Thyroid gland (tissue), 4 donors: ENCODE measurements at regions not wholly inside any gene's neighbourhood (a gene's known extent, or its start where the extent isn't known, plus 50 kb on each side); places are given as distances from the start of the nearest gene placed in this dataset.

Experiments
- DNase-seq, 2 donors: peaks; one replicate each; pipeline ENCODE4 v3.0.0-alpha.2; 2019
- H3K27ac ChIP-seq, 3 donors: fragments of 200-600 bp; sonication (generic); 1 replicate in 2 of 3; 2 replicates in 1 of 3; pipeline ENCODE4 v1.5.1; 2016 to 2019; ENCODE audit warnings: mild to moderate bottlenecking in 1 of 3, moderate library complexity in 1 of 3
- H3K27me3 ChIP-seq: fragments of 200-600 bp; sonication (generic); one replicate; pipeline ENCODE4 v1.5.1; 2019
- H3K36me3 ChIP-seq, 2 donors: fragments of 200-600 bp; sonication (generic); one replicate each; pipeline ENCODE4 v1.5.1; 2016 to 2019
- H3K4me1 ChIP-seq, 2 donors: fragments of 200-600 bp; sonication (generic); one replicate each; pipeline ENCODE4 v1.5.1; 2017 to 2019
- H3K4me3 ChIP-seq, 3 donors: fragments of 200-600 bp; sonication (generic); replicated peaks in 1 of 3; 1 replicate in 2 of 3; 2 replicates in 1 of 3; pipeline ENCODE4 v1.5.1; 2016; ENCODE audit warnings: mild to moderate bottlenecking in 1 of 3
- H3K9me3 ChIP-seq: fragments of 200-600 bp; sonication (generic); one replicate; pipeline ENCODE4 v1.5.1; 2017
- CTCF ChIP-seq, 6 experiments: fragments of 200-600 bp in 3 of 6; fragments of 450-650 bp in 3 of 6; sonication (generic) in 3 of 6; IDR thresholded peaks; one replicate each; pipeline ENCODE4 v1.5.1; 2016 to 2019; ENCODE audit warnings: antibody characterized with exemption in 6 of 6, mild to moderate bottlenecking in 2 of 6, inconsistent platforms in 1 of 6, moderate library complexity in 1 of 6
- POLR2A ChIP-seq, 2 donors: fragments of 450-650 bp; IDR thresholded peaks; one replicate each; pipeline ENCODE4 v1.6.1; 2017; ENCODE audit warnings: antibody characterized with exemption in 2 of 2, mild to moderate bottlenecking in 2 of 2, moderate library complexity in 1 of 2
- WGBS, 2 donors: methylation state at CpG; one replicate each; pipeline ENCODE4 v1.1.5; 2017; 5-methylcytosine and 5-hydroxymethylcytosine counted together
- intact Hi-C: fragments of 100-400 bp; cut with DNase I; formaldehyde crosslinking; loops from one replicate; pipeline ENCODE4 v1.15.1; 2023

GRCh38 chr2:160721089-160722040 lies 227.8 kb upstream of the RBMS1 start:
- H3K27me3 ChIP-seq = no peaks in the 10 kb centered on the region
- H3K27ac ChIP-seq = no peak overlapping the region
- no peaks in the 10 kb centered on the region for H3K9me3 ChIP-seq
- no peak for TF ChIP-seq CTCF (IDR thresholded peaks at IDR 0.05)
- TF ChIP-seq POLR2A (IDR thresholded peaks at IDR 0.05) = no peak
- no peaks in the 10 kb centered on the region for H3K4me1 ChIP-seq
- intact Hi-C loops = no loop called here
- no peak overlapping the region for H3K4me3 ChIP-seq
- 89 to 95% methylated on average over 1 of the region's 1 CpG for WGBS, 2 donors
- no peaks in the 10 kb centered on the region for H3K36me3 ChIP-seq
- no peak for DNase-seq

- H3K36me3 ChIP-seq = no peaks in the 10 kb centered on the region
- H3K4me3 ChIP-seq = no peak overlapping the region
- no peaks in the 10 kb centered on the region for H3K4me1 ChIP-seq
- no peak overlapping the region for H3K27ac ChIP-seq
- TF ChIP-seq POLR2A (IDR thresholded peaks at IDR 0.05) (no peak), CTCF (IDR thresholded peaks at IDR 0.05) (no peak)
- WGBS, 2 donors = 36 to 78% methylated on average over 1 of the region's 1 CpG
- H3K9me3 ChIP-seq = no peaks in the 10 kb centered on the region
- DNase-seq = no peak
- intact Hi-C loops = no loop called here
- H3K27me3 ChIP-seq = no peaks in the 10 kb centered on the region
Observed at GRCh38 chr2:160726046-160726445, 232.4 kb upstream of the RBMS1 start.

- Histone ChIP-seq H3K4me1 (no peaks in the 10 kb centered on the region), H3K4me3 (no peak overlapping the region), H3K27ac (no peak overlapping the region), H3K36me3 (no peaks in the 10 kb centered on the region), H3K9me3 (no peaks in the 10 kb centered on the region), H3K27me3 (no peaks in the 10 kb centered on the region)
- TF ChIP-seq CTCF (IDR thresholded peaks at IDR 0.05) = no peak
- TF ChIP-seq POLR2A (IDR thresholded peaks at IDR 0.05) = no peak
- no peak for DNase-seq
- intact Hi-C loops = no loop called here
- WGBS, 2 donors = 93 to 98% methylated on average over 1 of the region's 1 CpG
Observed at GRCh38 chr2:160730296-160730995, 236.8 kb upstream of the RBMS1 start.

GRCh38 chr2:160731415-160731814 lies 237.8 kb upstream of the RBMS1 start:
- no peak for TF ChIP-seq POLR2A (IDR thresholded peaks at IDR 0.05)
- no peak for TF ChIP-seq CTCF (IDR thresholded peaks at IDR 0.05)
- no peaks in the 10 kb centered on the region for H3K4me1 ChIP-seq
- no peak overlapping the region for H3K27ac ChIP-seq
- DNase-seq = no peak
- H3K9me3 ChIP-seq = no peaks in the 10 kb centered on the region
- intact Hi-C loops = no loop called here
- no peaks in the 10 kb centered on the region for H3K27me3 ChIP-seq
- no peak overlapping the region for H3K4me3 ChIP-seq
- H3K36me3 ChIP-seq = no peaks in the 10 kb centered on the region

GRCh38 chr2:160731856-160732255 lies 238.2 kb upstream of the RBMS1 start:
- H3K36me3 ChIP-seq = no peaks in the 10 kb centered on the region
- DNase-seq = no peak
- H3K4me1 ChIP-seq = no peaks in the 10 kb centered on the region
- no peak overlapping the region for H3K27ac ChIP-seq
- H3K9me3 ChIP-seq = no peaks in the 10 kb centered on the region
- H3K27me3 ChIP-seq = no peaks in the 10 kb centered on the region
- TF ChIP-seq CTCF (IDR thresholded peaks at IDR 0.05) = no peak
- TF ChIP-seq POLR2A (IDR thresholded peaks at IDR 0.05) = no peak
- intact Hi-C loops = no loop called here
- H3K4me3 ChIP-seq = no peak overlapping the region
